ENCODE measurements at regions not wholly inside any gene's neighbourhood (a gene's known extent, or its start where the extent isn't known, plus 50 kb on each side); places are given as distances from the start of the nearest gene placed in this dataset.
A peak's percentile ranks its signal among the peaks of the same experiment; 100 is the strongest.
"Not testable (repeated sequence)": the region's sequence is repeated elsewhere in the genome, so short reads cannot be mapped to it uniquely, and the experiment has no call there.

GRCh38 chr1:61028136-61028535, 54.2 kb upstream of the NFIA start:
- no peak for DNase-seq (ENCODE audit: low read depth, low spot score)

- not testable (repeated sequence) for DNase-seq (ENCODE audit: low read depth, low spot score)
Measured at GRCh38 chr1:61018068-61018467, 64.3 kb upstream of the NFIA start.

GRCh38 chr1:61017651-61018050, 64.7 kb upstream of the NFIA start:
- DNase-seq (ENCODE audit: low read depth, low spot score), result no peak

- DNase-seq (ENCODE audit: low read depth, low spot score), result no peak
Measured at GRCh38 chr1:61013946-61014667, 68.3 kb upstream of the NFIA start.

- peak; percentile 11 for DNase-seq (ENCODE audit: low read depth, low spot score)
Measured at GRCh38 chr1:61013189-61013945, 69.0 kb upstream of the NFIA start.

GRCh38 chr1:61012341-61012761, 70.0 kb upstream of the NFIA start:
- no peak for DNase-seq (ENCODE audit: low read depth, low spot score)

- no peak for DNase-seq (ENCODE audit: low read depth, low spot score)
Measured at GRCh38 chr1:61011561-61012263, 70.6 kb upstream of the NFIA start.

GRCh38 chr1:61007534-61008364, 74.6 kb upstream of the NFIA start:
- DNase-seq (ENCODE audit: low read depth, low spot score), result no peak

- DNase-seq (ENCODE audit: low read depth, low spot score), result peak; percentile 36
Measured at GRCh38 chr1:61005614-61006580, 76.5 kb upstream of the NFIA start.

- DNase-seq (ENCODE audit: low read depth, low spot score), result no peak
Measured at GRCh38 chr1:61004262-61005003, 77.9 kb upstream of the NFIA start.

GRCh38 chr1:61000327-61000726, 82.0 kb upstream of the NFIA start:
- no peak for DNase-seq (ENCODE audit: low read depth, low spot score)

GRCh38 chr1:60998786-60999185, 83.6 kb upstream of the NFIA start:
- no peak for DNase-seq (ENCODE audit: low read depth, low spot score)

- no peak for DNase-seq (ENCODE audit: low read depth, low spot score)
Measured at GRCh38 chr1:60994828-60995492, 87.4 kb upstream of the NFIA start.

GRCh38 chr1:60994369-60994768, 88.0 kb upstream of the NFIA start:
- no peak for DNase-seq (ENCODE audit: low read depth, low spot score)

GRCh38 chr1:60992165-60992564, 90.2 kb upstream of the NFIA start:
- DNase-seq (ENCODE audit: low read depth, low spot score), result no peak

GRCh38 chr1:60990714-60991090, 91.7 kb upstream of the NFIA start:
- DNase-seq (ENCODE audit: low read depth, low spot score), result no peak

- peak; percentile 83 for DNase-seq (ENCODE audit: low read depth, low spot score)
Measured at GRCh38 chr1:60989749-60990713, 92.3 kb upstream of the NFIA start.

GRCh38 chr1:60988891-60989290, 93.5 kb upstream of the NFIA start:
- DNase-seq (ENCODE audit: low read depth, low spot score), result no peak

Measured in astrocyte of the hippocampus (primary cell).